ENCODE measurements at regions not wholly inside any gene's neighbourhood (a gene's known extent, or its start where the extent isn't known, plus 50 kb on each side); places are given as distances from the start of the nearest gene placed in this dataset.

DNA sequence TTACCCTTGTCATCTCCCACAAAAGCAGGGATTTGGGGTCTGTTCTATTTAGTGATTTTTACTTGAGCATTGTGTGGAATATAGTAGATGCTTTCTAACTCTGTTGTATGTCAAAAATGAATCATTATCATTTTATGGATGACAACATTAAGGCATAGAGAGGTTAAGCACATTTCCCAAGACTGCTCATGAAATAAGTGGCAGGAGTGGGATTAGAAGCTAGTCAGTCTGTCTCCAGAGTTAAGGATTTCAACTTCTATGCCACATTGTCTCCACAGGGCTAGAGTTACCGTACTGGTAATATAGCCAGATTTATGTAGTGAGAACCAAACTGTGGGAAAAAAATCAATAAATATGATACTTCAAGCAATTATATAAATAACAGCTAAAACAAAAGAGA is 170.6 kb upstream of the DCN start:
- DNase-seq (ENCODE audit: low read depth), result no peak
- no peak overlapping the region for H3K4me3 ChIP-seq (ENCODE audit: low read depth, low read length)
- TF ChIP-seq, protein P1, sequence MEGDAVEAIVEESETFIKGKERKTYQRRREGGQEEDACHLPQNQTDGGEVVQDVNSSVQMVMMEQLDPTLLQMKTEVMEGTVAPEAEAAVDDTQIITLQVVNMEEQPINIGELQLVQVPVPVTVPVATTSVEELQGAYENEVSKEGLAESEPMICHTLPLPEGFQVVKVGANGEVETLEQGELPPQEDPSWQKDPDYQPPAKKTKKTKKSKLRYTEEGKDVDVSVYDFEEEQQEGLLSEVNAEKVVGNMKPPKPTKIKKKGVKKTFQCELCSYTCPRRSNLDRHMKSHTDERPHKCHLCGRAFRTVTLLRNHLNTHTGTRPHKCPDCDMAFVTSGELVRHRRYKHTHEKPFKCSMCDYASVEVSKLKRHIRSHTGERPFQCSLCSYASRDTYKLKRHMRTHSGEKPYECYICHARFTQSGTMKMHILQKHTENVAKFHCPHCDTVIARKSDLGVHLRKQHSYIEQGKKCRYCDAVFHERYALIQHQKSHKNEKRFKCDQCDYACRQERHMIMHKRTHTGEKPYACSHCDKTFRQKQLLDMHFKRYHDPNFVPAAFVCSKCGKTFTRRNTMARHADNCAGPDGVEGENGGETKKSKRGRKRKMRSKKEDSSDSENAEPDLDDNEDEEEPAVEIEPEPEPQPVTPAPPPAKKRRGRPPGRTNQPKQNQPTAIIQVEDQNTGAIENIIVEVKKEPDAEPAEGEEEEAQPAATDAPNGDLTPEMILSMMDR (conservative IDR thresholded peaks at IDR 0.05; ENCODE audit: low read depth, low read length), result no peak

DNA sequence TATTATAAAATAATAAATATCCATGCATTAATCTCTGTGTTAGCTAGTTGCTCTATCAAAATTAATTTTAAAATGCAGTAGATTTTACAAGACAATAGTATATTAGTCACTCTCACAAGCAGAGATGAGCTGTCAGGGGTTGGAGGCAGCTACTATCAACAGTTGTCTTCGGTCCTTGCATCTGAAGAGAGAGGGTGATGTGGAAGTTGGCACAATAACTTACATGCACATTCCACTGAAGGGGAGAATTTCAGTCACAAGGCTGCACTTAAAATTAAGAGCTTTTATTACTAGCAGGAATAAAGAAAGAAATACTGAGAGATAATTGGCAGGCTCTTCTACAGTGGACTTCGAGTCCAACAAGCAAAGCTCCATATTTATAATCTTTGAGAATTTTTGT is 166.9 kb upstream of the DCN start:
- TF ChIP-seq, protein P1 (conservative IDR thresholded peaks at IDR 0.05; ENCODE audit: low read depth, low read length), result no peak
- DNase-seq (ENCODE audit: low read depth), result peak; percentile 34
- H3K4me3 ChIP-seq (ENCODE audit: low read depth, low read length), result no peak overlapping the region

DNA sequence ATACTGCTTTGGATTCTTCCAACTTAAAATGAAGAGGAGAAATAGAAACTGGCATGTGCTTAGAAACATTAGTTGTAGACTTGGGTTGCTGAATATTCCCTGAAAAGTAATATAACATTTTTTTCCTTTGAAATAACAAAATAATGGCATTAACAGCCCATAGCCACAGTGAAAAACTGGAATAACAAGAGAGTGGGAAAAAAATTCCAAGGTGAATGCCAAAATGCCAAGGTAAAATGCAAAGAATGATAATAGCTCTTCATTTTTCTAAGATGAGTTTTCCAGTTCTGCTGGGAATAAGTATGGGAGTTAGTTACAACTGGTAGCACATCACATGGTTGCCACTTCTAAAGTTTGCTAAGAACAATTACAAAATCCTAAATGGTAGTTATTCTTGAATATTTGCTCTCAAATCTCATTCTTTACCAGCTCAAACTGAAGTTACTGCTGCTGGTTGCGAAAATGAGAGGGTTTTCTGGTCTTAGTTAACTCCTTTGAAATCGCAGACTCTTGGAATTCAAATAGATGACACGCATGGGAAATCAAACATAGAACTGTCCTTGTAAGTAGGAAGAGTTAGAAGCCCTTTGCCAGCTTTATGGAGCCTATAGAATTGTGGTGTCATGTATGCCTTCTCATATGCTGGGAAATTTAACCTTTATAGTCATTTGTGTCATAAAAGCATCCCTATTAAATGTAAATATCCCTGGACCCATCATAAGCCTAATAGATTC is 165.0 kb upstream of the DCN start:
- H3K4me3 ChIP-seq (ENCODE audit: low read depth, low read length), result no peak overlapping the region
- DNase-seq (ENCODE audit: low read depth), result no peak
- TF ChIP-seq, protein P1 (conservative IDR thresholded peaks at IDR 0.05; ENCODE audit: low read depth, low read length), result no peak

DNA sequence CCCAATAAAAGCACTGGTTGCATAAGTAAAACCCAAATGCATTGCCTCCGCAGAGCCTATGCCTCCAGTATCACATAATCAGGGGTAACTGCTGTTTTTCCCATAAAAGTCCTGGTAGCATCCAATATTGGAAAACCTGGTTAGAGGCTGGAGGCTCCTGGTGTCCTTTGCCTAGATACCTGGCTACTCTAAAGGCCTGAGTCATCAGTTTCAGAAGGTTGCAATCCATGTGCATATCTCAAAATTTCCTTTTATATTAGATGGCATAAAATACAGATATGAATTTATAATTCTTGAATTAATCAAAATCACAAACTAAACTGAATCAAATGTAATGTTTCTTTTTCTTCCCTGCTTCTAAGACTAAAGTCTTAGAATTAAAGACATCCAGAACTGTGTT is 164.2 kb upstream of the DCN start:
- DNase-seq (ENCODE audit: low read depth), result no peak
- TF ChIP-seq, protein P1 (conservative IDR thresholded peaks at IDR 0.05; ENCODE audit: low read depth, low read length), result no peak
- H3K4me3 ChIP-seq (ENCODE audit: low read depth, low read length), result no peak overlapping the region

DNA sequence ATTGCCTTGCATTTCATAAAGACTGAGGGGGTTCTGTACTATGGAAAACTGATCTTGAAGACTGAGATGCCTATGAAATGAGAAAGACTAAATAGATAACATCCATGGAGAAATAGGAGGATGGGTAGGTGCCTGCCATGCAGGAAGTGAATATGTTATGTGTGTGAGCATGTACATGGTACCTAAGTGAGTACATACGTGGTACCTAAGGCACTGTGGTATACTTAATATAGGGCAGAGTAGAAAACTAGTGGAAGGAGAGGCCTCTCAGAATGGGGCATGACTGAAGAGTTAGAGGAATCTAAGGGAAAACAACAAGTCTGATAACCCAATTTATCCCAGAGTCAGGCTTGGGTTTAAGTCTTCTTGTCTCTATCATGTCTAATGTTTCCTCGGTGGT is 161.8 kb upstream of the DCN start:
- no peak overlapping the region for H3K4me3 ChIP-seq (ENCODE audit: low read depth, low read length)
- TF ChIP-seq, protein P1 (conservative IDR thresholded peaks at IDR 0.05; ENCODE audit: low read depth, low read length), result no peak
- DNase-seq (ENCODE audit: low read depth), result no peak

DNA sequence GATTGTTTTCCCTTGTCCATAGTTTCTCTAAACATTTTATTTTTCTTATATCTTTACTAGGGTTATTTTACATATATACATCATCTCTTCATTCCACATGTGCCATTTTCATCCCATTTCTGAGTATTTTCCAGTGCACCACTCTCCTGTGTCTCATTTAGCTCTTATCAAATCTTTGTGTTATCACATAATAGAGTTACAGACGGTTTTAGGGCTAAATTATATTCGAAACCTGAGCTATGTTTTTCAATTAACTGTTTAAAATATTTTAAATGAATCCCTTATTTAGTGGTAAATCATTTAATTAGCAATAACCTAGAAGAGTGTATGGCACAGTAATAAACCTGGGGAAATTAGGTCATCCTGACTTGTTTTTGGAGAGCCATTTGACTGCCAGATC is 160.4 kb upstream of the DCN start:
- H3K4me3 ChIP-seq (ENCODE audit: low read depth, low read length), result no peak overlapping the region
- DNase-seq (ENCODE audit: low read depth), result no peak
- TF ChIP-seq, protein P1 (conservative IDR thresholded peaks at IDR 0.05; ENCODE audit: low read depth, low read length), result no peak

DNA sequence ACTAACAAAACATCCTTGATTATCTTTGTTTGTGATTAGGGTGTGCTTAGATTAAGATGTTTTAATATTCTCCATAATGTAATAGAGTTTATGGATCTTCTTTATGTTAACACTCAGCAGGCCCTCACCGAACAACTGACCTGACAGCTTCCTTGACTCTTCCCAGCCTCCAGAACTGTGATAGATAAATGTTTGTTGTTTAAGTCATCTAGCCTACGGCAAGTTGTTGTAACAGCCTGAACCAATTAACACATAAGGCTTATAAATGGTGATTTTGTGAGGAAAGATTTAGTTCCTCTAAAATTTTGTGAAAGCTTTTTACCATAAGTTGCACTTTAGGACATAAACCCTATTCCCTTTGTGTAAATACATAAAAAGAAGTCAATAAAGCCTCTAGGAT is 156.5 kb upstream of the DCN start:
- H3K4me3 ChIP-seq (ENCODE audit: low read depth, low read length), result no peak overlapping the region
- no peak for DNase-seq (ENCODE audit: low read depth)
- TF ChIP-seq, protein P1 (conservative IDR thresholded peaks at IDR 0.05; ENCODE audit: low read depth, low read length), result no peak

All from choroid plexus epithelial cell (primary cell).